ENCODE measurements at regions not wholly inside any gene's neighbourhood (a gene's known extent, or its start where the extent isn't known, plus 50 kb on each side); places are given as distances from the start of the nearest gene placed in this dataset.

GRCh38 chr4:181507180-181507835 lies 735.9 kb upstream of the TENM3 start:
- DNase-seq: peak; percentile 58

GRCh38 chr4:181507938-181508337 lies 735.3 kb upstream of the TENM3 start:
- peak; percentile 76 for DNase-seq

- no peak for DNase-seq
Measured at GRCh38 chr4:181508601-181509000, 734.6 kb upstream of the TENM3 start.

- DNase-seq: no peak
Measured at GRCh38 chr4:181509073-181509472, 734.1 kb upstream of the TENM3 start.

- DNase-seq: no peak
Measured at GRCh38 chr4:181517491-181517890, 725.7 kb upstream of the TENM3 start.

GRCh38 chr4:181520790-181521189 lies 722.4 kb upstream of the TENM3 start:
- DNase-seq: no peak

- DNase-seq: no peak
Measured at GRCh38 chr4:181523973-181524372, 719.2 kb upstream of the TENM3 start.

- no peak for DNase-seq
Measured at GRCh38 chr4:181524499-181524898, 718.7 kb upstream of the TENM3 start.

GRCh38 chr4:181525634-181526033 lies 717.6 kb upstream of the TENM3 start:
- DNase-seq: peak; percentile 71

GRCh38 chr4:181528570-181529184 lies 714.5 kb upstream of the TENM3 start:
- DNase-seq: peak; percentile 60

GRCh38 chr4:181529537-181529936 lies 713.7 kb upstream of the TENM3 start:
- DNase-seq: peak; percentile 82

- DNase-seq: no peak
Measured at GRCh38 chr4:181536196-181536746, 706.9 kb upstream of the TENM3 start.

- DNase-seq: no peak
Measured at GRCh38 chr4:181536811-181537434, 706.3 kb upstream of the TENM3 start.

- DNase-seq: no peak
Measured at GRCh38 chr4:181538431-181538830, 704.8 kb upstream of the TENM3 start.

- DNase-seq: no peak
Measured at GRCh38 chr4:181541396-181541795, 701.8 kb upstream of the TENM3 start.

- peak; percentile 88 for DNase-seq
Measured at GRCh38 chr4:181548873-181549575, 694.2 kb upstream of the TENM3 start.

GRCh38 chr4:181549576-181550188 lies 693.5 kb upstream of the TENM3 start:
- no peak for DNase-seq

GRCh38 chr4:181550381-181550780 lies 692.8 kb upstream of the TENM3 start:
- no peak for DNase-seq

GRCh38 chr4:181559637-181560036 lies 683.6 kb upstream of the TENM3 start:
- no peak for DNase-seq

- no peak for DNase-seq
Measured at GRCh38 chr4:181562399-181562798, 680.8 kb upstream of the TENM3 start.

GRCh38 chr4:181564625-181565024 lies 678.6 kb upstream of the TENM3 start:
- DNase-seq: no peak

- DNase-seq: no peak
Measured at GRCh38 chr4:181566490-181566889, 676.7 kb upstream of the TENM3 start.

- DNase-seq: no peak
Measured at GRCh38 chr4:181569553-181569952, 673.6 kb upstream of the TENM3 start.
